NT2/D1 (cell line): ENCODE measurements at regions not wholly inside any gene's neighbourhood (a gene's known extent, or its start where the extent isn't known, plus 50 kb on each side); places are given as distances from the start of the nearest gene placed in this dataset.

Source experiments
- SUZ12 ChIP-seq: IDR thresholded peaks from 2 replicates; pipeline ENCODE4 v1.6.1; 2011; ENCODE audit not compliant: insufficient read length, insufficient read depth; ENCODE audit errors: extremely low read depth
- YY1 ChIP-seq: IDR thresholded peaks from 2 replicates; pipeline ENCODE4 v1.6.1; 2011; ENCODE audit not compliant: insufficient read length, insufficient read depth

DNA sequence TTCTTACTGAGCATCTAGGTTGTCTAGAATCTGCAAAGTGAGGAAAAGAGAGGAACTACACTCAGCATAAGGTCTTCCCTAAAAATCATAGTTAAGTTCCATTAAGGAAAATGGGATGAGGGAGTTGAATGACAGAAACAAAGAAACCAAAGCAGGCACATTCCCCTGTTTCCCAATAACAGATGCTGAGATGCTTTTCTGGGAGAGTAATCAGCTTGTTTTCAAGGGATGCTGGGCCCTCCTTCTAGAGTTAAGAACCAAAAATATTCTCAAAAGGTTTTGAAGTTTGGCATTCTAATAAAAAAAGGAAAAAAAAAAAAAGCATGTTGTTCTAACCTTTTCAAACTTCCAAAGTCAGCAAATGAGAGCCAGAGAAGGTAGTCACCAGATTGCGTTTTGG, 105.2 kb upstream of the ZNF648 start:
- TF ChIP-seq SUZ12 (no peak), YY1 (no peak)
